ENCODE measurements at regions not wholly inside any gene's neighbourhood (a gene's known extent, or its start where the extent isn't known, plus 50 kb on each side); places are given as distances from the start of the nearest gene placed in this dataset.
A peak's percentile ranks its signal among the peaks of the same experiment; 100 is the strongest.

DNA sequence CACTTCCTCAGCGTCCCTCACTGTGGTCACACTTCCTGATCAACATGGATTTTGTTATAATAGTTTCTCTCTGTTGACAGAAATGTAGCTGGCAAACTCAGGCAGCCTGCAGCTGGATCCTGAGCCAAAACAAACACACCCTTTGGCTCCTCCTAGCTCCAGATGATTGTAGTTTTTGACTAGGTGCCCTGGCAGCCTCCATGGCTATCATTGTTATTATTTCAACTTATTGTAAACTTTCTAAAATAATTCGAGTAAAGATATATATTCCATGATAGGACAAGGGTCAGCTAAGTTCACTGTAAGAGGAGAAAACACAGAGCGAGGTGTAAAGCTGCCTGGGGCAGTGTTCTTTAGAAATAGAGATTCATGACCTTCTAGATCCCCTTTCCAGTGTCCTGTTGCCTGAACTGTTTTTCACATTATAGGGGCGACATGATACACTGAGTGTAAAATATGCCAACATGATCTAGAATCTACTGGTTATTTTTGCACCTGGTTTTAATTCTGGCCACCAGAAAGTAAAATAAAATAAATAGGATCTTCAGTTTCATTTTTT, 98.2 kb upstream of the HDGFL1 start:
- DNase-seq (ENCODE audit: low read depth) = peak; percentile 65
- TF ChIP-seq, protein P1, sequence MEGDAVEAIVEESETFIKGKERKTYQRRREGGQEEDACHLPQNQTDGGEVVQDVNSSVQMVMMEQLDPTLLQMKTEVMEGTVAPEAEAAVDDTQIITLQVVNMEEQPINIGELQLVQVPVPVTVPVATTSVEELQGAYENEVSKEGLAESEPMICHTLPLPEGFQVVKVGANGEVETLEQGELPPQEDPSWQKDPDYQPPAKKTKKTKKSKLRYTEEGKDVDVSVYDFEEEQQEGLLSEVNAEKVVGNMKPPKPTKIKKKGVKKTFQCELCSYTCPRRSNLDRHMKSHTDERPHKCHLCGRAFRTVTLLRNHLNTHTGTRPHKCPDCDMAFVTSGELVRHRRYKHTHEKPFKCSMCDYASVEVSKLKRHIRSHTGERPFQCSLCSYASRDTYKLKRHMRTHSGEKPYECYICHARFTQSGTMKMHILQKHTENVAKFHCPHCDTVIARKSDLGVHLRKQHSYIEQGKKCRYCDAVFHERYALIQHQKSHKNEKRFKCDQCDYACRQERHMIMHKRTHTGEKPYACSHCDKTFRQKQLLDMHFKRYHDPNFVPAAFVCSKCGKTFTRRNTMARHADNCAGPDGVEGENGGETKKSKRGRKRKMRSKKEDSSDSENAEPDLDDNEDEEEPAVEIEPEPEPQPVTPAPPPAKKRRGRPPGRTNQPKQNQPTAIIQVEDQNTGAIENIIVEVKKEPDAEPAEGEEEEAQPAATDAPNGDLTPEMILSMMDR (conservative IDR thresholded peaks at IDR 0.05; ENCODE audit: low read depth, low read length) = peak; percentile 41
- no peak overlapping the region for H3K4me3 ChIP-seq (ENCODE audit: low read depth, low read length)

DNA sequence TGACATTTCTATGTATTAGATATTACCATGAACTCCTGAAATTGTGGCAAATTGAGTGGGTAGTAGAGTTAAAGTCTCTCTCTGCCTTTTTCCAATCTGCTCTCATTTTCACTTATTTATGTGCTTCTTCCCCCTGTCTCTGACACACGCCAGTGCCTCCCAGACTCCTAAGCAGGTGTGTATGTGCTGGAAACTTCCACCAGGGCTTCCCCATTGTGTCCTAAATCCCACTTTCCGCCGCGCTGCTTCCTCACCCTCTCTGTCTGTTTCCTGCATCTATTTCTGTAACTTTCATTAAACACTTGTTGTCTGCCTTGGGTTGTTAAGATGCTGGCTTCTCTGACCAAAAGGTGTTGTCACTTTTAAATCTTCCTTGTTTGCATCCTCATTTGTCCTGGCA, 97.6 kb upstream of the HDGFL1 start:
- no peak for DNase-seq (ENCODE audit: low read depth)
- TF ChIP-seq, protein P1 (conservative IDR thresholded peaks at IDR 0.05; ENCODE audit: low read depth, low read length) = no peak
- H3K4me3 ChIP-seq (ENCODE audit: low read depth, low read length) = no peak overlapping the region

DNA sequence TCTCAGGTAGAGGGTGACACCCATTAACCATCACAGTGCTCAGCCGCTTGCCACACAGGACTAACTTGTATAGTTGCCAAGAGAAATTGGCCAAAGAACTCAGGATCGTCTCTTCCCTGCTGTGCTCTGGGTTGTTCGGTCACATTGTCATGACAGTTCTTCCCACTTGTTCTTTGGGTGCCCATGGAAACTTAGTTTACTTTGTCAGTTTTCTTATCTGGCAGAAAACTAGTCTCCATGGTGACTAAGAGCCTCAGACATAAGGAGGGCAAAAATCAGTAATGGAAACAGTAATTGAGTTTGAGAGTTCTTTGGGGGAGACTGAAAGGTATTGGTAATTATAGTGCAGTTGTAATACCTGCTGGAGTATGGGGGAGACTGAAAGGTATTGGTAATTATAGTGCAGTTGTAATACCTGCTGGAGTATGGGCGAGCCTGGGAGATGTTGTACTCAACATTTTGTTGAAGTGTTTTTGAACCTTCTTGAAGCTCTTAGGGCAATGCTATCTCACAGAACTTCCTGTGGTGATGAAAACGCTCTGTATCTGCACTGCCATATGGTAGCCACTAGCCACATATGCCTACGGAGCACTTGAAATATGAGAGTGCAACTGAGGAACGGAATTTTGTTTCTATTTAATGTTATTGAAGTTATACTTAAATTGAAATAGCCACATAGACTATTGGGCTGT, 95.2 kb upstream of the HDGFL1 start:
- TF ChIP-seq, protein P1 (conservative IDR thresholded peaks at IDR 0.05; ENCODE audit: low read depth, low read length) = no peak
- no peak overlapping the region for H3K4me3 ChIP-seq (ENCODE audit: low read depth, low read length)
- peak; percentile 24 for DNase-seq (ENCODE audit: low read depth)

DNA sequence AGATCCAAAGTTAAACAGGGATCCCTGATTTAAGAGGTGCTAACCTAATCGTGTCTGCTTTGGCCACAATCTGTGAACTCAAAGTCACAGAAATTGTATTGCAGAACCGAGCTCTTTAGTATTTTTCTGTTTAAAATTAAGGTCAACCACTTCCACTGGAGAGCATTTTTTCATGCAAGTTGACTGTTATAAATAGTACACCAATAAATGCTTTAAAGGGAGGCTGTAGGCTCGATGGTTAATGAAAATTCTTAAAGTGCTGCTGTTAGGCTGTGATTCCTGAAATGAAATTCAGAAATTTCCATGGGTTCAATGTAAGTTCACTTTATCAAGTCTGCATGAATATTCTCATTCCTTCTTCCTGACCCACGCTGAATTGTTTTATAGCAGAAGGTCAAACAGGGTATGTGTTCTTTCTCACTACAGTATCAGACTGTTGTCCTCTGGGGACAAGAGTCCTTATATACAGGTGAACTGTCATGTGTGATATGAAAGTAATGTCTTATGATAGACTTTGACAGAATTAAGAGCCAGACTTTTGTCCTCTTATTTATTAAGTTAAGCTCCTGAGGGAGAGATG, 92.5 kb upstream of the HDGFL1 start:
- peak; percentile 24 for DNase-seq (ENCODE audit: low read depth)
- no peak overlapping the region for H3K4me3 ChIP-seq (ENCODE audit: low read depth, low read length)
- TF ChIP-seq, protein P1 (conservative IDR thresholded peaks at IDR 0.05; ENCODE audit: low read depth, low read length) = no peak

DNA sequence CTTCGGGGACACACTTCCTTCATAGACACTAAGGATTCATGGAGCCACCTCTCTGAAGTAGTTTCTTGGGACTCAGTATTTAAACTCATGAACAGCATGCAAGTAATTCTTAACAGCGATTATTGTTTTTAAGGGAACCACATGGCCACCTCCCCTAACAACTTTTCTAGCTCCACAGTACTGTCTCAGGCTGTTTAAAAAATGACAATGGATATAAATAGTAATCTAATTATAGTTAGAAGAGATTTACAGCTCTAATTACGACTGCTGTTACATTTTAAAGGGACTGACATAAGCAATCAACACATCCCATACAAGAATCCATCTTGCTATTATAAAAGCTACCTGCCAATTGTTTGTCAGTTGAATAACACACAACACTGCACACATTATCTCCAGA, 72.1 kb upstream of the HDGFL1 start:
- no peak for DNase-seq (ENCODE audit: low read depth)
- TF ChIP-seq, protein P1 (conservative IDR thresholded peaks at IDR 0.05; ENCODE audit: low read depth, low read length) = no peak
- no peak overlapping the region for H3K4me3 ChIP-seq (ENCODE audit: low read depth, low read length)

DNA sequence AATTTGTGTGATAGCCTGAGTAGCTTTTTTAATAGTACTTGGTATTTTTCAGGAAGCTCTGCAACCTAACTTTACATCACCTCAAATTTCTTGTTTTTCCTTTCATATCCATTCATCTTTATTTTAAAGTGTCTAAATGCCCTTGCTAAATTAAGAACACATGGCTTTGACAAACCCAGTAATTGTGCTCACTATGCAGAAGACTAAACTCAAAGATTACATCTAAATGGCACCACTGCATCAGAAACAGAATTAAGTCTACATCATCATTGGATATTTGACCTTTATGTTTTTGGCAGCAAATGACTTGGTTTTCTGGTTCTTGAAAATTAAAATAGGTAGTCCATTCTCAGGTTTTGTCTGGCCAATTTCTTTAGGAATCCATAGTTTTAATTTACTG, 69.6 kb upstream of the HDGFL1 start:
- no peak for DNase-seq (ENCODE audit: low read depth)
- no peak overlapping the region for H3K4me3 ChIP-seq (ENCODE audit: low read depth, low read length)
- TF ChIP-seq, protein P1 (conservative IDR thresholded peaks at IDR 0.05; ENCODE audit: low read depth, low read length) = no peak

DNA sequence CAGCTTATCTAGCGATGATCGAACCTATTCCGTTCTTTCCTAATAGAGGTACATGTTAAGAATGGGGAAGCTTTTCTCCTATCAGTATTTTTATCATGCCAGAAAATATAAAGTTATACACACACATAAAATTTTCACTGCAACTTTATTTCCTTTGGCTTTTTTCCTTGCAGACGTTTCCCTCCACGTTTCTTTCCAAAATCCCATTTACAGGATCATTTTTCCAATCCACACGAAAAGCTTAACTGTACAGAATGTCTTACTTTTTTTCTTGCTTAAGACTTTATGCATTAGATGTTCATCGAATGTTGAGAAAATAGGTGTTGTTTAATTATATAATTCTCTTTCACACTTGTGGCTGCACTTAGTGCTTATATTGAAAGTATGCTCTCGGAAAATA, 62.9 kb upstream of the HDGFL1 start:
- no peak overlapping the region for H3K4me3 ChIP-seq (ENCODE audit: low read depth, low read length)
- TF ChIP-seq, protein P1 (conservative IDR thresholded peaks at IDR 0.05; ENCODE audit: low read depth, low read length) = no peak
- no peak for DNase-seq (ENCODE audit: low read depth)
